ENCODE measurements at regions not wholly inside any gene's neighbourhood (a gene's known extent, or its start where the extent isn't known, plus 50 kb on each side); places are given as distances from the start of the nearest gene placed in this dataset.

GRCh38 chr7:101688183-101688831 lies 59.2 kb upstream of the MYL10 start:
- DNase-seq (ENCODE audit: low read depth) = peak; percentile 45
- peak; percentile 59 for TF ChIP-seq CTCF (conservative IDR thresholded peaks at IDR 0.05; ENCODE audit: control insufficient read depth, insufficient read depth, low read depth, low read length)
- no peak overlapping the region for H3K4me3 ChIP-seq (ENCODE audit: control insufficient read depth, low read depth, low read length)

DNA sequence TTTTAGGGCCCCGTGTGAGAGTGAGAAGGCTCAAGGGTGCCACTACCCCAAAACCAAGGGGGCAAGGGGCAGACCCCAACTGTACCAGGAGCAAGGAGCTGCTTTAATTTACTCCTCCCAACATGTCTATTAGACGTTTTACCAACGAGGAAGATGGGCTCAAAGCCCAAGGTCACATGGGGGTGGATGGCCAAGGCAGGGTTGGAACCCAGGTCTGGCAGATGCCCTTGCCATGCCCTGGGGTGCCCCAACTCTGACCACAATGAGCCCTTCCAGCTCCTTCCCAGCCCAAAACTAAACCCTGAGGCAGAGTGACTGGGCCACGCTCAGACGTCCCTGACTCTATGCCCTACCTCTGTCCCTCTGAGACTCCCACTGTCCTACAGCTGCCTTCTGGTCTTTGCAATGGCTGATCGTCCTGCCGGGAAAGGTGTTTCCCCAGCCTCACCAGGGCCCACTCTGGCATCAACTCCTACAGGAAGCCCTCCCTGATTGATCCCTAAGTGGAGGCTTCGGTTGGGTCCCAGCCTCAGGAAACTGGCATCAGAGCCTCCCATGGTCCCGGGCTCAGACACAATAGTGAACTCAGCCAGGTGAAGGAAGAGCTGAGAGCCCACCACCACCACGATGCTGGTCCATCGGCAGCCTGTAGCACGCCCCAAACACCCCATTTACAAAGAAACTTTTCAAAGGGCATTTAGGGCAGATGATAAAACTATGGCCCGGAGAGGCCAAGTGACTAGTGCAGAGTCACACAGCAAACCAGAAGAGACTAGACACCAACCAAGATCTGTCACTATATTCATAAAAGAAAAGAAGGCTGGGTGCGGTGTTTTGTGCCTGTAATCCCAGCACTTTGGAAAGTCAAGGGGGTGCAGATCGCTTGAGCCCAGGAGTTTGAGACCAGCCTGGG lies 60.2 kb upstream of the MYL10 start:
- TF ChIP-seq CTCF (conservative IDR thresholded peaks at IDR 0.05; ENCODE audit: control insufficient read depth, insufficient read depth, low read depth, low read length) = no peak
- DNase-seq (ENCODE audit: low read depth) = no peak
- H3K4me3 ChIP-seq (ENCODE audit: control insufficient read depth, low read depth, low read length) = no peak overlapping the region

GRCh38 chr7:101690061-101690460 lies 61.0 kb upstream of the MYL10 start:
- H3K4me3 ChIP-seq (ENCODE audit: control insufficient read depth, low read depth, low read length) = no peak overlapping the region
- no peak for DNase-seq (ENCODE audit: low read depth)
- TF ChIP-seq CTCF (conservative IDR thresholded peaks at IDR 0.05; ENCODE audit: control insufficient read depth, insufficient read depth, low read depth, low read length) = no peak

- no peak for DNase-seq (ENCODE audit: low read depth)
- H3K4me3 ChIP-seq (ENCODE audit: control insufficient read depth, low read depth, low read length) = no peak overlapping the region
- no peak for TF ChIP-seq CTCF (conservative IDR thresholded peaks at IDR 0.05; ENCODE audit: control insufficient read depth, insufficient read depth, low read depth, low read length)
These were observed 62.8 kb upstream of the MYL10 start for GRCh38 chr7:101691822-101692384.

GRCh38 chr7:101693498-101694091 lies 64.5 kb upstream of the MYL10 start:
- H3K4me3 ChIP-seq (ENCODE audit: control insufficient read depth, low read depth, low read length) = no peak overlapping the region
- no peak for DNase-seq (ENCODE audit: low read depth)
- no peak for TF ChIP-seq CTCF (conservative IDR thresholded peaks at IDR 0.05; ENCODE audit: control insufficient read depth, insufficient read depth, low read depth, low read length)

- DNase-seq (ENCODE audit: low read depth) = no peak
- no peak for TF ChIP-seq CTCF (conservative IDR thresholded peaks at IDR 0.05; ENCODE audit: control insufficient read depth, insufficient read depth, low read depth, low read length)
- H3K4me3 ChIP-seq (ENCODE audit: control insufficient read depth, low read depth, low read length) = no peak overlapping the region
These were observed 69.9 kb upstream of the MYL10 start for GRCh38 chr7:101698964-101699363.
